Stimulated activated effector memory CD8-positive, alpha-beta T cell treated with anti-CD3 and anti-CD28 coated beads, Interleukin-12 subunit alpha, Interleukin-12 subunit beta, amount 100 ng/mL, for 72 hours (primary cell): ENCODE measurements at regions not wholly inside any gene's neighbourhood (a gene's known extent, or its start where the extent isn't known, plus 50 kb on each side); places are given as distances from the start of the nearest gene placed in this dataset.
A peak's percentile ranks its signal among the peaks of the same experiment; 100 is the strongest.
"Not testable (repeated sequence)": the region's sequence is repeated elsewhere in the genome, so short reads cannot be mapped to it uniquely, and the experiment has no call there.

ENCODE experiments used
- ATAC-seq: fragments of 150-1000 bp; cut with Tn5 transposase; 2 replicates; pipeline ENCODE4 v1.10.0; 2021
- DNase-seq, 2 donors: peaks; one replicate each; pipeline ENCODE4 v3.0.0; 2021 to 2022; ENCODE audit warnings: low spot score in 2 of 2
- H3K27ac Mint-ChIP-seq: one replicate; pipeline ENCODE4 v1.8.0; 2022; ENCODE audit warnings: mild to moderate bottlenecking, mixed read lengths
- H3K36me3 Mint-ChIP-seq: one replicate; pipeline ENCODE4 v1.8.0; 2022; ENCODE audit warnings: mild to moderate bottlenecking, mixed read lengths
- H3K4me1 Mint-ChIP-seq: one replicate; pipeline ENCODE4 v1.8.0; 2022; ENCODE audit warnings: mixed read lengths
- H3K4me3 Mint-ChIP-seq: one replicate; pipeline ENCODE4 v1.8.0; 2022; ENCODE audit warnings: mild to moderate bottlenecking, mixed read lengths
- H3K9me3 Mint-ChIP-seq: one replicate; pipeline ENCODE4 v1.8.0; 2022; ENCODE audit warnings: mixed read lengths

GRCh38 chr7:67463316-67463715, 466.7 kb downstream of the TYW1 start:
- Mint-ChIP-seq H3K4me3 (no peak overlapping the region), H3K9me3 (peaks cover 7% of the 10 kb centered on the region), H3K27ac (no peak overlapping the region), H3K4me1 (no peaks in the 10 kb centered on the region), H3K36me3 (no peaks in the 10 kb centered on the region)
- ATAC-seq (no peak), DNase-seq (no peak)

GRCh38 chr7:67463983-67464382, 467.4 kb downstream of the TYW1 start:
- Mint-ChIP-seq H3K27ac (no peak overlapping the region), H3K9me3 (peaks cover 13% of the 10 kb centered on the region), H3K4me1 (no peaks in the 10 kb centered on the region), H3K36me3 (no peaks in the 10 kb centered on the region), H3K4me3 (no peak overlapping the region)
- DNase-seq (no peak), ATAC-seq (no peak)

DNA sequence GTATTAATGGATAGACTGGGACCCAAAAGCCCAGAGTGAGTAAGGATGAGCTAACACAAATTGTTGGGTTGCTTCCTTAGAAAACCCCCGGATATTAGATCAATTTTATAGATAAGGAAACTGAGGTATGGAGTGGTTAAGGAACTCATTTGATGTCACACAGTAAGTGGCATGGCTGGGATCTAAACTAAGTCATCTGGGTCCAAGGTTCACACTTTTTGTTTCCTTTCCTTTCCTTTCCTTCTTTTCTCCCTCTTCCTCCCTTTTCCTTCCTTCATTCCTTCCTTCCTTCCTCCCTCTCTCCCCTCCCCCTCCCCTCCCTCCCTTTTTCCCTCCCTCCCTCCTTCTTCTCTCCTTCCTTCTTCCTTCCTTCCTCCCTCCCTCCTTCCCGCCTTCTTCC, 469.5 kb downstream of the TYW1 start:
- Mint-ChIP-seq H3K36me3 (no peaks in the 10 kb centered on the region), H3K27ac (no peak overlapping the region), H3K4me1 (no peaks in the 10 kb centered on the region), H3K4me3 (no peak overlapping the region), H3K9me3 (peaks cover 16% of the 10 kb centered on the region)
- no peak for DNase-seq
- ATAC-seq, result no peak

DNA sequence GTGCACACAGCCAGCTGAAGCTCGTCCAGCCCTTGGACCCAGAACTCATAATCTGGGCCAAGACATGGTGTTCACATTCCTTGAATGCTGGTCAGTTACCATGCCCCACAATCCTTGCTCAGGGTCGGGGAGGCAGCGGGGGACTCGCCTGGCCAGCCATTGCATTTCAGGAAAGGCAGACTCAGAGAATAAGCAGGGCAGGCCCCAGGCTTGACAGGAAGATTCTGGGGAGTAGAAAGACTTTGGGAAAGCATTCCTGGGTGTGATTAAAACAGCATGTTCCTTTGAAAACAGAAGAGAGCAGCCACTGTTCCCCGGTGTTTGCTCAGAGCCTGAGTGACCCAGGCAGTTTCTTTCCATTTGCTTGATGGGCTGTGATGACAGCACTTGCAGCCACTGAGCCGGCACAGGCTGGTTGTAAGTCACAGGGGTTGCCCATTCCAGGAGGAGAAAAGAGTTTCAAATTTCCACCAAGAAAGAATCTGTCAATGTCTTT, 473.7 kb downstream of the TYW1 start:
- Mint-ChIP-seq H3K36me3 (no peaks in the 10 kb centered on the region), H3K4me3 (no peak overlapping the region), H3K27ac (no peak overlapping the region), H3K9me3 (peaks cover 17% of the 10 kb centered on the region), H3K4me1 (no peaks in the 10 kb centered on the region)
- DNase-seq, result no peak
- no peak for ATAC-seq

- H3K36me3 Mint-ChIP-seq, result no peaks in the 10 kb centered on the region
- H3K4me1 Mint-ChIP-seq, result no peaks in the 10 kb centered on the region
- no peak overlapping the region for H3K4me3 Mint-ChIP-seq
- ATAC-seq, result no peak
- peaks cover 5% of the 10 kb centered on the region for H3K9me3 Mint-ChIP-seq
- H3K27ac Mint-ChIP-seq, result no peak overlapping the region
- DNase-seq, result no peak
Observed at GRCh38 chr7:67475293-67475692, 478.7 kb downstream of the TYW1 start.

DNA sequence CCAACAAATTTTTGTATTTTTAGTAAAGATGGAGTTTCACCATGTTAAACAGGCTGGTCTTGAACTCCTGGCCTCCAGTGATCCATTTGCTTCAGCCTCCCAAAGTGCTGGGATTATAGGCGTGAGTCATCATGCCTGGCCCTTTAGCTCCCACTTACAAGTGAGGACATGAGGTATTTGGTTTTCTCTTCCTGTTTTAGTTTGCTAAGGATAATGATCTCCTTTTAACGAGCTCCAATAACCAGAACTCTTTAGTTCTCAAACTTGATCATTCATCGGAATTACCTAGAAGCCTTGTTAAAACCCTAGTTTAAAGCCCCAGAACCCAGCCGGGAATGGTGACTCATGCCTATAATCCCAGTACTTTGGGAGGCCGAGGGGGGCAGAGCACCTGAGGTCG, 481.4 kb downstream of the TYW1 start:
- peaks cover 5% of the 10 kb centered on the region for H3K9me3 Mint-ChIP-seq
- no peak for ATAC-seq
- no peaks in the 10 kb centered on the region for H3K36me3 Mint-ChIP-seq
- H3K4me1 Mint-ChIP-seq, result no peaks in the 10 kb centered on the region
- H3K27ac Mint-ChIP-seq, result no peak overlapping the region
- H3K4me3 Mint-ChIP-seq, result no peak overlapping the region
- DNase-seq, result no peak

DNA sequence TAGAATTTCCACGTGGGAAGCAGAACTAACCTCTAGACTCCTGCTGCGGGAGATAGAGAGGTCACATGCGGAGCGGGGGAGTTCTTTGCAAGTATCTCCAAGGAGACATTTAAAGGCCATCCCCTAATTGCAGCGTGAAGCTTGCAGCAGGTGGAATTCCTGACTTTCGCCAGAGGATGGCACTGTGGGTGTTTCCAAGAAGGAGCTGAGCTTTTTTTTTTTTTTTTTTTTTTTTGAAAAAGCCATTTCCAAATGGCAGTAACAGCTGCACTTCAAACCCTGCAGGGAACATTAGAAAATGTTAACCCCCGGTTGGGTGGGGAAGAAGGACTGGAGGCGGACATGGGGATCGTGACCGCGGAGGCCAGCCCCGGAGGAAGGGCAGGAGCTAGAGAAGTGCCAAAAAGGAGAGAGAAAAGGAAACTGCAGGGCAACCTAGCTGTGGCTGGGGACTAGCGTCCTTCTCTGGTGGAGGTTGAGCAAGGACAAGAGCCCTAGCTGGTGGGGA, 487.7 kb downstream of the TYW1 start:
- no peaks in the 10 kb centered on the region for H3K4me1 Mint-ChIP-seq
- H3K27ac Mint-ChIP-seq, result no peak overlapping the region
- no peak for DNase-seq
- no peak for ATAC-seq
- H3K9me3 Mint-ChIP-seq, result no peaks in the 10 kb centered on the region
- H3K36me3 Mint-ChIP-seq, result no peaks in the 10 kb centered on the region
- H3K4me3 Mint-ChIP-seq, result no peak overlapping the region

DNA sequence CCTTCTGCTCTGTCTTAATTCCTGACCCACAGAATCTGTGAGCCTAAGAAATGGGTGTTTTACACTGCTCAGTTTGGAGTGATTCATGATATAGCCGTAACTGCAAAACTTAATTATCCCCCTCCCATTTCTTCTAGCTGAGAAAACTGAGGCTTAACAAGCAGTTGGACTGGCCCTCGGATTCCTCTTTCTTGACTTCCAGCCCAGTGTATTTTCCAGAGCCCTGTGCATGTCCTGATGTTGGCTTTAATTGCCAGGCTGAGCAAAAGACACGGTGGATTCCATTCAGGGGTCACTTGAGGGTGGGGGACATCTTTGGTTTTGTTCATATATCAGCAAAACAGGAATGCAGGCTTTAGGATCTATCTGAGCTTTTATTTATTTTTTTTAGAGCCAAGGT, 489.8 kb downstream of the TYW1 start:
- Mint-ChIP-seq H3K27ac (no peak overlapping the region), H3K4me1 (no peaks in the 10 kb centered on the region), H3K4me3 (no peak overlapping the region), H3K9me3 (peaks cover 7% of the 10 kb centered on the region), H3K36me3 (no peaks in the 10 kb centered on the region)
- ATAC-seq (no peak), DNase-seq (no peak)

GRCh38 chr7:67487316-67487715, 490.7 kb downstream of the TYW1 start:
- DNase-seq, result no peak
- peaks cover 8% of the 10 kb centered on the region for H3K9me3 Mint-ChIP-seq
- H3K36me3 Mint-ChIP-seq, result no peaks in the 10 kb centered on the region
- ATAC-seq, result no peak
- no peak overlapping the region for H3K4me3 Mint-ChIP-seq
- no peaks in the 10 kb centered on the region for H3K4me1 Mint-ChIP-seq
- H3K27ac Mint-ChIP-seq, result no peak overlapping the region

DNA sequence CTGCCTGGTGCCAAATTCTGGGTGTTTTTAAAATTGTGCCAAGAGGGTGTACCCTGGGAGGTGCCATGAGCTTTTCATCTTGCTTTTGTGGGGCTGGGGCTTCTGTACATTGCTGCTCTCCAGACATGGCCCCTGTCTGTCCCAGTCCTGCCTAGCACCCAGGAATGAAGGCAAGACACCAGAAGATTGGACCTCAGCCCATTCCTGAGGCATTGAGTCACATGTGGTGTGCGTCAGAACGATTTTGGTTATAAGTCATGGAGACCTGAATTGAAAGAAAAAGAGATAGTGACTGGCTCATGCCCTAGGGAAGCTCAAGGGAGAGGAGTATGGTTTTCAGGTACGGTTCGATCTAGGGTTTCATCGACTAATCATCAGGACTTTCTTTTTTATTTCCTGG, 493.2 kb downstream of the TYW1 start:
- Mint-ChIP-seq H3K4me3 (no peak overlapping the region), H3K9me3 (peaks cover 12% of the 10 kb centered on the region), H3K36me3 (no peaks in the 10 kb centered on the region), H3K27ac (no peak overlapping the region), H3K4me1 (no peaks in the 10 kb centered on the region)
- DNase-seq (no peak), ATAC-seq (no peak)

DNA sequence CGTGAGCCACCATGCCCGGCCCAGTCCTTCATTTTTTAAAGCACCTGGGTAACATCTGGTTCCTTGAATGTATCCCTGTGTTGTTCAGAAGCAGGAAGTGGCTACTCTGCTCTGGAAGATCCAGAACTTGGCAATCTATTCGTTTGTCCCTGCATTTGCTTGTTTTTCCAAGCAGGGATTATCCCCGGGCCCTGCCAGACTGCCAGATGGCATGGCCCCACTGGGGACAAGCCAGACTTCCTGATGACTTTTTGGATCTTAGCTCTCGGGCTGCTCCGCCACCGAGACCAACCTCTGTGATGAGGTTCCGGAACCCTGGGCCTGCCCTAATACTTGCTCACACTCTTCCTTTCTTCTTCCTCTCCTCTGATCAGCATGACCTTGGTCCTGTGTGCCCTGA, 496.7 kb downstream of the TYW1 start:
- no peak overlapping the region for H3K27ac Mint-ChIP-seq
- H3K36me3 Mint-ChIP-seq, result no peaks in the 10 kb centered on the region
- ATAC-seq, result no peak
- peaks cover 12% of the 10 kb centered on the region for H3K9me3 Mint-ChIP-seq
- DNase-seq, result no peak
- H3K4me1 Mint-ChIP-seq, result no peaks in the 10 kb centered on the region
- no peak overlapping the region for H3K4me3 Mint-ChIP-seq

- H3K36me3 Mint-ChIP-seq, result no peaks in the 10 kb centered on the region
- no peak overlapping the region for H3K27ac Mint-ChIP-seq
- peaks cover 4% of the 10 kb centered on the region for H3K9me3 Mint-ChIP-seq
- no peak for ATAC-seq
- no peak for DNase-seq
- H3K4me3 Mint-ChIP-seq, result no peak overlapping the region
- H3K4me1 Mint-ChIP-seq, result no peaks in the 10 kb centered on the region
Observed at GRCh38 chr7:67496589-67496988, 500.0 kb downstream of the TYW1 start.

DNA sequence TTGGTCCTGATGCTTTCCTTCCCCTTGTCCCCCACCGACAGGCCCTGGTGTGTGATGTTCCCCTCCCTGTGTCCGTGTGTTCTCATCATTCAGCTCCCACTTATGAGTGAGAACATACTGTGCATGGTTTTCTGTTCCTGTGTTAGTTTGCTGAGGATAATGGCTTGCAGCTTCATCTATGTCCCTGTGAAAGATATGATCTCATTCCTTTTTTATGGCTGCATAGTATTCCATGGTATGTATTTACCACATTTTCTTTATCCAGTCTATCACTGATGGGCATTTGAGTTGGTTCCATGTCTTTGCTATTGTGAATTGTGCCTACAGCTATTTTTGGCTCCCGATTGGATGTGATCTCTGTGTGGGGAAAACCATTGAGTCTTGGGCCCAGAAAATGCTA, 501.3 kb downstream of the TYW1 start:
- not testable (repeated sequence) for H3K4me1 Mint-ChIP-seq, H3K4me3 Mint-ChIP-seq, DNase-seq, ATAC-seq, H3K9me3 Mint-ChIP-seq, H3K36me3 Mint-ChIP-seq, H3K27ac Mint-ChIP-seq

DNA sequence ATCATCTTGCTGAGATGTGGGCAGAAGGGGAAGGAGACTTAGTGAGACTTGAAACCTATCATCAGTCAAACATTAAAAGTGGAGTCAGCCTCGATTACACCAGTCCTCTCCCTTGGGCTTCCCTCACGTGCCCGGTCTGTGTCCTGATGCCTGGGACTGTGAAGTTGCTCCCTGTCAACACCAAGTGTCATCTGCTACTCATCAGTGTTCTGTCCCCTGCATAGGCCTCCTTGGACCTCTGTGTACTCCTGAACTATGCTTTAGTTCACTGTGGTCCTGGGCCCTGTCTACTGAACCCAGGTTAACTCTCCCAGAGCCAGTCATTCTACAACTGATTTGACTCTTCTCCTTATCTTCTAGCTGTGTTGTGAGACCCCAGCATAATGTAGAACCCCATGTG, 506.3 kb downstream of the TYW1 start:
- Mint-ChIP-seq H3K36me3 (no peaks in the 10 kb centered on the region), H3K9me3 (no peaks in the 10 kb centered on the region), H3K4me3 (no peak overlapping the region), H3K27ac (no peak overlapping the region), H3K4me1 (no peaks in the 10 kb centered on the region)
- ATAC-seq, result peak; percentile 36
- no peak for DNase-seq

GRCh38 chr7:67505449-67505848, 508.8 kb downstream of the TYW1 start:
- Mint-ChIP-seq H3K27ac (no peak overlapping the region), H3K4me1 (no peaks in the 10 kb centered on the region), H3K9me3 (peaks cover 3% of the 10 kb centered on the region), H3K4me3 (no peak overlapping the region), H3K36me3 (no peaks in the 10 kb centered on the region)
- DNase-seq (no peak), ATAC-seq (no peak)

DNA sequence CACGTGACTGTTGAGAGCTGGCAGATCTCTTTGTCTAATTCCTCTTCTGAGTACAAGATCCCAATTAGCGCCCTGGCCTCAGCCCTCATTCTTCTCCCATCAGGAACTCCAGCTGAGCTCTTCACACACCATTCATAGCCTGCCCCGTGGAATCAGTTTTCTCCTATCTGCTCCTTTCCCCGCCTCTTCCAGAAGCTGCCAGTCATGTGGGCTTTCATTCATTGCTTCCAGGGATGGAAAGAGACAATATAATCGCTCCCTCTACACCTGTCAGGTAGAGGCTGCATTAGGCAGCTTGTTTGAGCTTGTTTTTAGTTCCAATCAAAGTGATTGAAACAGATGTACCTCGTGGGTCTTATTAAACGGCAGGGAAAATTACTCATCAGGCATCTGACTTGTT, 515.8 kb downstream of the TYW1 start:
- Mint-ChIP-seq H3K9me3 (peaks cover 10% of the 10 kb centered on the region), H3K27ac (no peak overlapping the region), H3K36me3 (no peaks in the 10 kb centered on the region), H3K4me3 (no peak overlapping the region), H3K4me1 (no peaks in the 10 kb centered on the region)
- DNase-seq (no peak), ATAC-seq (no peak)

DNA sequence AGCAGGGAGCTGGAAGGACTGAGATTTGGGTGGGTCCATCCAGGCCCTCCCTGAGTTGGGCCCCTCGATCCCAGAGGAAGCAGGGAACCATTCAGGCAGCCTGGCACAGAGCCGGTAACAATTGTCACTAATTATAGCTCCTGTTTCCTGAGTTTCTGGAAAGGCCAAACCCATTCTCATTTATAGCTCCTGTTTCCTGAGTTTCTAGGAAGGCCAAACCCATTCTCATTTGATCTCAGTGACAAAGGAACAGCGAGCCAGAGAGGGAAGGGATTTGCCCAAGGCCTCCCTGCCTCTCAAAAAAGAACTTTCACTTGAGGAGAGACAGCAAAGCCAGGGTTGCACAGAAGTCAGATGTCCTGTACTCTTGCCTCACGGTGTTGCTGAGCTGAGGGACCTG, 521.9 kb downstream of the TYW1 start:
- H3K9me3 Mint-ChIP-seq, result peaks cover 3% of the 10 kb centered on the region
- ATAC-seq, result no peak
- H3K4me1 Mint-ChIP-seq, result no peaks in the 10 kb centered on the region

More for the DNA sequence above, 521.9 kb downstream of the TYW1 start:
- Mint-ChIP-seq H3K27ac (no peak overlapping the region), H3K36me3 (no peaks in the 10 kb centered on the region), H3K4me3 (no peak overlapping the region)
- no peak for DNase-seq
